GM23338 (cell line): ENCODE measurements at regions not wholly inside any gene's neighbourhood (a gene's known extent, or its start where the extent isn't known, plus 50 kb on each side); places are given as distances from the start of the nearest gene placed in this dataset.

Source experiments
- CREB1 ChIP-seq: fragments of 250-450 bp; sonication (Bioruptor Pico); IDR thresholded peaks from 2 replicates; pipeline ENCODE4 v1.5.0; 2020; ENCODE audit warnings: low read depth, mild to moderate bottlenecking, moderate library complexity
- NANOG ChIP-seq: IDR thresholded peaks from 2 replicates; pipeline ENCODE4 v1.6.1; 2016; ENCODE audit warnings: antibody characterized with exemption, borderline replicate concordance
- POLR2AphosphoS5 ChIP-seq: IDR thresholded peaks from 2 replicates; pipeline ENCODE4 v1.6.1; 2016; ENCODE audit warnings: antibody characterized with exemption, low read depth
- REST ChIP-seq: IDR thresholded peaks from one replicate; pipeline ENCODE4 v1.6.1; 2018; ENCODE audit warnings: antibody characterized with exemption; ENCODE audit not compliant: unreplicated experiment
- ZNF331 ChIP-seq: fragments of 250-450 bp; sonication (Bioruptor Pico); IDR thresholded peaks from 2 replicates; pipeline ENCODE4 v1.5.0; 2020; ENCODE audit warnings: low read depth, mild to moderate bottlenecking, moderate library complexity
- TF ChIP-seq, protein P1 (sequence below), 2 experiments: fragments of 200-600 bp in 1 of 2; sonication (generic) in 1 of 2; conservative IDR thresholded peaks; 2 replicates each; pipeline versions ENCODE4 v1.5.1 to v1.6.1; 2016 to 2017; ENCODE audit warnings: antibody characterized with exemption in 2 of 2, low read depth in 2 of 2, mild to moderate bottlenecking in 2 of 2, moderate library complexity in 1 of 2
- TF ChIP-seq, protein P2 (sequence below): IDR thresholded peaks from 2 replicates; pipeline ENCODE4 v1.6.1; 2016; ENCODE audit warnings: antibody characterized with exemption

- TF ChIP-seq, protein P1, sequence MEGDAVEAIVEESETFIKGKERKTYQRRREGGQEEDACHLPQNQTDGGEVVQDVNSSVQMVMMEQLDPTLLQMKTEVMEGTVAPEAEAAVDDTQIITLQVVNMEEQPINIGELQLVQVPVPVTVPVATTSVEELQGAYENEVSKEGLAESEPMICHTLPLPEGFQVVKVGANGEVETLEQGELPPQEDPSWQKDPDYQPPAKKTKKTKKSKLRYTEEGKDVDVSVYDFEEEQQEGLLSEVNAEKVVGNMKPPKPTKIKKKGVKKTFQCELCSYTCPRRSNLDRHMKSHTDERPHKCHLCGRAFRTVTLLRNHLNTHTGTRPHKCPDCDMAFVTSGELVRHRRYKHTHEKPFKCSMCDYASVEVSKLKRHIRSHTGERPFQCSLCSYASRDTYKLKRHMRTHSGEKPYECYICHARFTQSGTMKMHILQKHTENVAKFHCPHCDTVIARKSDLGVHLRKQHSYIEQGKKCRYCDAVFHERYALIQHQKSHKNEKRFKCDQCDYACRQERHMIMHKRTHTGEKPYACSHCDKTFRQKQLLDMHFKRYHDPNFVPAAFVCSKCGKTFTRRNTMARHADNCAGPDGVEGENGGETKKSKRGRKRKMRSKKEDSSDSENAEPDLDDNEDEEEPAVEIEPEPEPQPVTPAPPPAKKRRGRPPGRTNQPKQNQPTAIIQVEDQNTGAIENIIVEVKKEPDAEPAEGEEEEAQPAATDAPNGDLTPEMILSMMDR (conservative IDR thresholded peaks at IDR 0.05; ENCODE audit: low read depth in 2 of 2) = no peak
- no peak for TF ChIP-seq REST
- no peak for TF ChIP-seq ZNF331 (CRISPR knock-in tag)
- TF ChIP-seq, protein P2, sequence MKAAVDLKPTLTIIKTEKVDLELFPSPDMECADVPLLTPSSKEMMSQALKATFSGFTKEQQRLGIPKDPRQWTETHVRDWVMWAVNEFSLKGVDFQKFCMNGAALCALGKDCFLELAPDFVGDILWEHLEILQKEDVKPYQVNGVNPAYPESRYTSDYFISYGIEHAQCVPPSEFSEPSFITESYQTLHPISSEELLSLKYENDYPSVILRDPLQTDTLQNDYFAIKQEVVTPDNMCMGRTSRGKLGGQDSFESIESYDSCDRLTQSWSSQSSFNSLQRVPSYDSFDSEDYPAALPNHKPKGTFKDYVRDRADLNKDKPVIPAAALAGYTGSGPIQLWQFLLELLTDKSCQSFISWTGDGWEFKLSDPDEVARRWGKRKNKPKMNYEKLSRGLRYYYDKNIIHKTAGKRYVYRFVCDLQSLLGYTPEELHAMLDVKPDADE = no peak
- TF ChIP-seq POLR2AphosphoS5 = no peak
- no peak for TF ChIP-seq NANOG
- no peak for TF ChIP-seq CREB1 (CRISPR knock-in tag)
Observed at GRCh38 chr3:102714567-102714966, 279.8 kb downstream of the ZPLD1 start.
